HEK293 (cell line): ENCODE measurements at regions not wholly inside any gene's neighbourhood (a gene's known extent, or its start where the extent isn't known, plus 50 kb on each side); places are given as distances from the start of the nearest gene placed in this dataset.

Experiments
- CTCF ChIA-PET: fragments of 350-600 bp; formaldehyde crosslinking; extraction: SDS; loops from one replicate; lab custom pipeline; 2021; ENCODE audit warnings: antibody characterized with exemption; lab: Yijun Ruan, JAX
- POLR2A ChIA-PET: fragments of 300-600 bp; formaldehyde crosslinking; extraction: SDS; loops from one replicate; lab custom pipeline; 2020; ENCODE audit warnings: antibody characterized with exemption, inconsistent platforms; lab: Yijun Ruan, JAX
- H3K27ac ChIP-seq: fragments of 200-500 bp; sonication (Bioruptor generic); 2 replicates; pipeline ENCODE4 v1.5.1; 2014; ENCODE audit warnings: low read depth, low read length, control low read depth, inconsistent platforms; ENCODE audit errors: extremely low read depth
- H3K36me3 ChIP-seq, 2 experiments: fragments of 200-500 bp in 1 of 2; sonication (Bioruptor generic) in 1 of 2; 1 replicate in 1 of 2; 2 replicates in 1 of 2; pipeline ENCODE4 v1.5.1; 2014 to 2017; ENCODE audit warnings: inconsistent platforms in 2 of 2, low read length in 2 of 2; ENCODE audit not compliant: control insufficient read depth in 2 of 2, insufficient read depth in 1 of 2
- H3K4me1 ChIP-seq: fragments of 200-500 bp; sonication (Bioruptor generic); 2 replicates; pipeline ENCODE4 v1.5.1; 2014; ENCODE audit warnings: mild to moderate bottlenecking, low read length, inconsistent platforms; ENCODE audit not compliant: control insufficient read depth, insufficient read depth
- H3K4me3 ChIP-seq: 2 replicates; pipeline ENCODE4 v1.5.1; 2011; ENCODE audit warnings: low read depth, mild to moderate bottlenecking, control low read depth, low read length, moderate library complexity
- H3K9me3 ChIP-seq: fragments of 200-500 bp; sonication (Bioruptor generic); 2 replicates; pipeline ENCODE4 v1.5.1; 2014; ENCODE audit warnings: low read depth, low read length, inconsistent platforms; ENCODE audit not compliant: control insufficient read depth, insufficient read depth
- KLF17 ChIP-seq: fragments of 450-650 bp; formaldehyde crosslinking; IDR thresholded peaks from 2 replicates; pipeline ENCODE4 v1.5.1; 2016; ENCODE audit warnings: missing biosample characterization, missing genetic modification characterization
- MZF1 ChIP-seq: fragments of 450-650 bp; formaldehyde crosslinking; IDR thresholded peaks from 2 replicates; pipeline ENCODE4 v1.5.1; 2017; ENCODE audit warnings: missing biosample characterization, missing genetic modification characterization, borderline replicate concordance
- TRIM28 ChIP-seq: IDR thresholded peaks from 2 replicates; pipeline ENCODE4 v1.6.1; 2011; ENCODE audit warnings: low read length, control low read depth, borderline replicate concordance
- ZBTB48 ChIP-seq: fragments of 450-650 bp; formaldehyde crosslinking; IDR thresholded peaks from 2 replicates; pipeline ENCODE4 v1.5.1; 2016; ENCODE audit warnings: missing biosample characterization, missing genetic modification characterization
- ZBTB49 ChIP-seq: fragments of 450-650 bp; formaldehyde crosslinking; IDR thresholded peaks from 2 replicates; pipeline ENCODE4 v1.5.1; 2016; ENCODE audit warnings: missing biosample characterization, missing genetic modification characterization, low read depth
- ZBTB6 ChIP-seq: fragments of 450-650 bp; formaldehyde crosslinking; IDR thresholded peaks from 2 replicates; pipeline ENCODE4 v1.5.1; 2017; ENCODE audit warnings: missing biosample characterization, missing genetic modification characterization
- ZNF366 ChIP-seq: fragments of 450-650 bp; formaldehyde crosslinking; conservative IDR thresholded peaks from 2 replicates; pipeline ENCODE4 v1.5.1; 2016; ENCODE audit warnings: missing biosample characterization, missing genetic modification characterization
- ZNF423 ChIP-seq: fragments of 450-650 bp; formaldehyde crosslinking; IDR thresholded peaks from 2 replicates; pipeline ENCODE4 v1.5.1; 2016; ENCODE audit warnings: missing biosample characterization, missing genetic modification characterization
- ZNF48 ChIP-seq: fragments of 450-650 bp; formaldehyde crosslinking; IDR thresholded peaks from 2 replicates; pipeline ENCODE4 v1.5.1; 2016; ENCODE audit warnings: missing biosample characterization, missing genetic modification characterization
- ZNF518A ChIP-seq: fragments of 450-650 bp; formaldehyde crosslinking; conservative IDR thresholded peaks from 2 replicates; pipeline ENCODE4 v1.5.1; 2016; ENCODE audit warnings: low read depth, missing biosample characterization, missing genetic modification characterization
- ZNF549 ChIP-seq: fragments of 450-650 bp; IDR thresholded peaks from 2 replicates; pipeline ENCODE4 v1.5.1; 2018; ENCODE audit warnings: missing biosample characterization, missing genetic modification characterization, mild to moderate bottlenecking, inconsistent platforms, moderate library complexity
- ZNF560 ChIP-seq: fragments of 450-650 bp; formaldehyde crosslinking; IDR thresholded peaks from 2 replicates; pipeline ENCODE4 v1.5.1; 2017; ENCODE audit warnings: missing biosample characterization, missing genetic modification characterization, borderline replicate concordance
- ZNF629 ChIP-seq: fragments of 450-650 bp; formaldehyde crosslinking; IDR thresholded peaks from 2 replicates; pipeline ENCODE4 v1.5.1; 2017; ENCODE audit warnings: missing biosample characterization, missing genetic modification characterization
- TF ChIP-seq, protein P1 (sequence below): fragments of 450-650 bp; formaldehyde crosslinking; conservative IDR thresholded peaks from 2 replicates; pipeline ENCODE4 v1.5.1; 2016; ENCODE audit warnings: low read depth, missing biosample characterization, missing genetic modification characterization
- TF ChIP-seq, protein P2 (sequence below): fragments of 450-650 bp; formaldehyde crosslinking; IDR thresholded peaks from 2 replicates; pipeline ENCODE4 v1.5.1; 2016; ENCODE audit warnings: missing biosample characterization, missing genetic modification characterization
- TF ChIP-seq, protein P3 (sequence below): fragments of 450-650 bp; IDR thresholded peaks from 2 replicates; pipeline ENCODE4 v1.5.1; 2018; ENCODE audit warnings: missing biosample characterization, missing genetic modification characterization

- TF ChIP-seq, protein P1, sequence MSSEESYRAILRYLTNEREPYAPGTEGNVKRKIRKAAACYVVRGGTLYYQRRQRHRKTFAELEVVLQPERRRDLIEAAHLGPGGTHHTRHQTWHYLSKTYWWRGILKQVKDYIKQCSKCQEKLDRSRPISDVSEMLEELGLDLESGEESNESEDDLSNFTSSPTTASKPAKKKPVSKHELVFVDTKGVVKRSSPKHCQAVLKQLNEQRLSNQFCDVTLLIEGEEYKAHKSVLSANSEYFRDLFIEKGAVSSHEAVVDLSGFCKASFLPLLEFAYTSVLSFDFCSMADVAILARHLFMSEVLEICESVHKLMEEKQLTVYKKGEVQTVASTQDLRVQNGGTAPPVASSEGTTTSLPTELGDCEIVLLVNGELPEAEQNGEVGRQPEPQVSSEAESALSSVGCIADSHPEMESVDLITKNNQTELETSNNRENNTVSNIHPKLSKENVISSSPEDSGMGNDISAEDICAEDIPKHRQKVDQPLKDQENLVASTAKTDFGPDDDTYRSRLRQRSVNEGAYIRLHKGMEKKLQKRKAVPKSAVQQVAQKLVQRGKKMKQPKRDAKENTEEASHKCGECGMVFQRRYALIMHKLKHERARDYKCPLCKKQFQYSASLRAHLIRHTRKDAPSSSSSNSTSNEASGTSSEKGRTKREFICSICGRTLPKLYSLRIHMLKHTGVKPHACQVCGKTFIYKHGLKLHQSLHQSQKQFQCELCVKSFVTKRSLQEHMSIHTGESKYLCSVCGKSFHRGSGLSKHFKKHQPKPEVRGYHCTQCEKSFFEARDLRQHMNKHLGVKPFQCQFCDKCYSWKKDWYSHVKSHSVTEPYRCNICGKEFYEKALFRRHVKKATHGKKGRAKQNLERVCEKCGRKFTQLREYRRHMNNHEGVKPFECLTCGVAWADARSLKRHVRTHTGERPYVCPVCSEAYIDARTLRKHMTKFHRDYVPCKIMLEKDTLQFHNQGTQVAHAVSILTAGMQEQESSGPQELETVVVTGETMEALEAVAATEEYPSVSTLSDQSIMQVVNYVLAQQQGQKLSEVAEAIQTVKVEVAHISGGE (tag by site-specific recombination), result no peak
- TF ChIP-seq ZNF366 (tag by site-specific recombination), result no peak
- no peak for TF ChIP-seq ZNF518A (tag by site-specific recombination)
- TF ChIP-seq, protein P2, sequence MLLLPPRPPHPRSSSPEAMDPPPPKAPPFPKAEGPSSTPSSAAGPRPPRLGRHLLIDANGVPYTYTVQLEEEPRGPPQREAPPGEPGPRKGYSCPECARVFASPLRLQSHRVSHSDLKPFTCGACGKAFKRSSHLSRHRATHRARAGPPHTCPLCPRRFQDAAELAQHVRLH (tag by site-specific recombination), result no peak
- no peak for TF ChIP-seq ZBTB48 (tag by site-specific recombination)
- TF ChIP-seq ZNF423 (tag by site-specific recombination), result no peak
- no peak for TF ChIP-seq TRIM28
- TF ChIP-seq ZBTB49 (tag by site-specific recombination), result no peak
- no peak for TF ChIP-seq ZNF560 (tag by site-specific recombination)
Observed at GRCh38 chr21:27129694-27130093, 162.8 kb upstream of the ADAMTS5 start (continued).

DNA sequence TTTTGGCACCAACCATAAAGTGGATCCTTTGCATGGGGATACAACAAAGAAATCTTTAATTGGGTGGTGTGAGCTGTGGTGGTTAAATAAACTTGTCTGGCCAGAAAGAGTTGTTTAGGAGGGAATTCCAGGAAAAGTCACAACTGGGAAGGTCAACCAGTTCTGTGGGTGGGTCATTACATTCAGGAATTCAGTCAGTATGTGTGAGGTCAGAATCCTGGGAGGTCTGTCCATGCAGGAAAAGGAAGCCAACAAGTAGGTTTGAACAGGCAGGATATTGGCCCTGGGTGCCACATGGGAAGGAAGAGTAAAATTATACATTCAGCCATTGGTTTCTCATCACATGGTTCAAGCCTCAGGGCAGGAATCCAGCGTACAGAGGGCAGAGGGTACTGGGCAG lies 162.3 kb upstream of the ADAMTS5 start:
- CTCF ChIA-PET, result no interaction called here
- POLR2A ChIA-PET, result no interaction called here
- Histone ChIP-seq H3K4me3 (no peak overlapping the region), H3K9me3 (no peaks in the 10 kb centered on the region), H3K27ac (no peak overlapping the region), H3K4me1 (0 out of 2 replicates have a peak, but pooled peaks cover 2% of the 10 kb centered on the region), H3K36me3 (no peaks in the 10 kb centered on the region)
- no peak for TF ChIP-seq ZNF48
- TF ChIP-seq KLF17 (tag by site-specific recombination), result no peak
- no peak for TF ChIP-seq ZNF629 (tag by site-specific recombination)
- TF ChIP-seq ZNF549 (tag by site-specific recombination), result no peak
- no peak for TF ChIP-seq ZBTB6 (tag by site-specific recombination)
- TF ChIP-seq, protein P3, sequence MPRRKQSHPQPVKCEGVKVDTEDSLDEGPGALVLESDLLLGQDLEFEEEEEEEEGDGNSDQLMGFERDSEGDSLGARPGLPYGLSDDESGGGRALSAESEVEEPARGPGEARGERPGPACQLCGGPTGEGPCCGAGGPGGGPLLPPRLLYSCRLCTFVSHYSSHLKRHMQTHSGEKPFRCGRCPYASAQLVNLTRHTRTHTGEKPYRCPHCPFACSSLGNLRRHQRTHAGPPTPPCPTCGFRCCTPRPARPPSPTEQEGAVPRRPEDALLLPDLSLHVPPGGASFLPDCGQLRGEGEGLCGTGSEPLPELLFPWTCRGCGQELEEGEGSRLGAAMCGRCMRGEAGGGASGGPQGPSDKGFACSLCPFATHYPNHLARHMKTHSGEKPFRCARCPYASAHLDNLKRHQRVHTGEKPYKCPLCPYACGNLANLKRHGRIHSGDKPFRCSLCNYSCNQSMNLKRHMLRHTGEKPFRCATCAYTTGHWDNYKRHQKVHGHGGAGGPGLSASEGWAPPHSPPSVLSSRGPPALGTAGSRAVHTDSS, result no peak
- TF ChIP-seq MZF1, result no peak
